Caco-2 (cell line): ENCODE measurements at regions not wholly inside any gene's neighbourhood (a gene's known extent, or its start where the extent isn't known, plus 50 kb on each side); places are given as distances from the start of the nearest gene placed in this dataset.

Experiments used
- BruUV-seq: library from RNA; stranded (reverse); fragments of 400-500 nt; replicated peaks from 2 replicates; lab custom pipeline; 2021; lab: Mats Ljungman, UMichigan
- CTCF ChIA-PET: fragments of 300-600 bp; sonication (Branson Sonifier 250); formaldehyde crosslinking; loops from one replicate; lab custom pipeline; 2022; ENCODE audit warnings: antibody characterized with exemption; lab: Charles Lee
- POLR2A ChIA-PET: fragments of 300-600 bp; sonication (Branson Sonifier 250); formaldehyde crosslinking; loops from one replicate; lab custom pipeline; 2022; ENCODE audit warnings: antibody characterized with exemption; lab: Charles Lee
- DNase-seq, 2 experiments: peaks; one replicate each; pipeline versions ENCODE4 v3.0.0 to v3.0.0-alpha.2; 2020 to 2022
- H3K27me3 ChIP-seq: replicated peaks from 2 replicates; pipeline ENCODE4 v1.6.0; 2011; ENCODE audit warnings: low read length; ENCODE audit not compliant: control insufficient read depth, insufficient read depth
- H3K36me3 ChIP-seq: 2 replicates; pipeline ENCODE4 v1.5.1; 2011; ENCODE audit warnings: low read length; ENCODE audit not compliant: control insufficient read depth, insufficient read depth
- H3K4me1 ChIP-seq: fragments of 250-450 bp; sonication (Bioruptor Pico); 2 replicates; pipeline ENCODE4 v1.5.1; 2020; ENCODE audit warnings: mild to moderate bottlenecking
- H3K4me3 ChIP-seq: 2 replicates; pipeline ENCODE4 v1.5.1; 2011; ENCODE audit warnings: low read depth, mild to moderate bottlenecking, control low read depth, low read length
- H3K9me3 ChIP-seq: fragments of 250-450 bp; sonication (Bioruptor Pico); 2 replicates; pipeline ENCODE4 v1.5.1; 2020; ENCODE audit warnings: mild to moderate bottlenecking, moderate library complexity
- H3K27ac Mint-ChIP-seq: one replicate; pipeline ENCODE4 v1.8.0; 2022; ENCODE audit warnings: mixed read lengths; ENCODE audit not compliant: unreplicated experiment
- H3K27me3 Mint-ChIP-seq: one replicate; pipeline ENCODE4 v1.8.0; 2022; ENCODE audit warnings: mixed read lengths; ENCODE audit not compliant: insufficient read depth, unreplicated experiment
- H3K36me3 Mint-ChIP-seq: one replicate; pipeline ENCODE4 v1.8.0; 2022; ENCODE audit warnings: mild to moderate bottlenecking, mixed read lengths; ENCODE audit not compliant: insufficient read depth, unreplicated experiment
- H3K4me1 Mint-ChIP-seq: one replicate; pipeline ENCODE4 v1.8.0; 2022; ENCODE audit warnings: low read depth, mixed read lengths; ENCODE audit not compliant: unreplicated experiment
- H3K4me3 Mint-ChIP-seq: one replicate; pipeline ENCODE4 v1.8.0; 2022; ENCODE audit warnings: mild to moderate bottlenecking, moderate library complexity, mixed read lengths; ENCODE audit not compliant: unreplicated experiment
- H3K9me3 Mint-ChIP-seq: one replicate; pipeline ENCODE4 v1.8.0; 2022; ENCODE audit warnings: mixed read lengths; ENCODE audit not compliant: unreplicated experiment
- CTCF ChIP-seq, 2 experiments: fragments of 200-600 bp in 1 of 2; IDR thresholded peaks; 1 replicate in 1 of 2; 2 replicates in 1 of 2; pipeline versions ENCODE4 v1.5.1 to v1.8.0; 2011 to 2022; ENCODE audit warnings: antibody characterized with exemption in 1 of 2, control low read depth in 1 of 2, inconsistent platforms in 1 of 2, low read depth in 1 of 2, low read length in 1 of 2, mild to moderate bottlenecking in 1 of 2, moderate library complexity in 1 of 2; ENCODE audit not compliant: insufficient read depth in 1 of 2, severe bottlenecking in 1 of 2, unreplicated experiment in 1 of 2
- intact Hi-C: fragments of 100-400 bp; cut with micrococcal nuclease; formaldehyde crosslinking; loops from one replicate; pipeline ENCODE4 v1.10.0; 2022; ENCODE audit not compliant: unreplicated experiment

- H3K4me1 ChIP-seq, result peaks cover 42% of the 10 kb centered on the region
- H3K36me3 Mint-ChIP-seq, result no peaks in the 10 kb centered on the region
- no peak overlapping the region for H3K27ac Mint-ChIP-seq
- no peak overlapping the region for H3K4me3 ChIP-seq
- no peaks in the 10 kb centered on the region for H3K9me3 Mint-ChIP-seq
- no peaks in the 10 kb centered on the region; the same call in 1 of the 2 replicates for H3K9me3 ChIP-seq
- ChIA-PET POLR2A (no interaction called here), CTCF (no interaction called here)
- H3K36me3 ChIP-seq, result no peaks in the 10 kb centered on the region
- no peaks in the 10 kb centered on the region for H3K27me3 ChIP-seq
- no peak for DNase-seq
- BruUV-seq, result no TSS peak
- no peak overlapping the region for H3K4me3 Mint-ChIP-seq
- peaks cover 30% of the 10 kb centered on the region for H3K4me1 Mint-ChIP-seq
- H3K27me3 Mint-ChIP-seq, result no peaks in the 10 kb centered on the region
- intact Hi-C loops, result no loop called here
- no peak for TF ChIP-seq CTCF (IDR thresholded peaks at IDR 0.05; ENCODE audit: insufficient read depth in 1 of 2, low read depth in 1 of 2, low read length in 1 of 2, severe bottlenecking in 1 of 2, unreplicated experiment in 1 of 2)
These were observed 319.7 kb downstream of the SNX13 start for GRCh38 chr7:17620566-17620965.

GRCh38 chr7:17622451-17622850 is 317.8 kb downstream of the SNX13 start:
- Histone ChIP-seq H3K4me3 (no peak overlapping the region), H3K27me3 (no peaks in the 10 kb centered on the region), H3K9me3 (no peaks in the 10 kb centered on the region; the same call in 1 of the 2 replicates), H3K4me1 (peaks cover 36% of the 10 kb centered on the region), H3K36me3 (no peaks in the 10 kb centered on the region)
- no peak for DNase-seq
- intact Hi-C loops, result no loop called here
- no TSS peak for BruUV-seq
- Mint-ChIP-seq H3K27ac (no peak overlapping the region), H3K9me3 (no peaks in the 10 kb centered on the region), H3K27me3 (no peaks in the 10 kb centered on the region), H3K4me3 (no peak overlapping the region), H3K4me1 (peaks cover 25% of the 10 kb centered on the region), H3K36me3 (no peaks in the 10 kb centered on the region)
- TF ChIP-seq CTCF (IDR thresholded peaks at IDR 0.05; ENCODE audit: insufficient read depth in 1 of 2, low read depth in 1 of 2, low read length in 1 of 2, severe bottlenecking in 1 of 2, unreplicated experiment in 1 of 2), result no peak
- POLR2A ChIA-PET, result no interaction called here
- CTCF ChIA-PET, result no interaction called here

GRCh38 chr7:17623546-17624185 is 316.6 kb downstream of the SNX13 start:
- BruUV-seq, result no TSS peak

More at GRCh38 chr7:17623546-17624185, 316.6 kb downstream of the SNX13 start:
- Histone ChIP-seq H3K27me3 (no peaks in the 10 kb centered on the region), H3K4me3 (no peak overlapping the region), H3K36me3 (no peaks in the 10 kb centered on the region), H3K9me3 (no peaks in the 10 kb centered on the region; the same call in 1 of the 2 replicates), H3K4me1 (peaks cover 26% of the 10 kb centered on the region)
- DNase-seq, result no peak
- Mint-ChIP-seq H3K27ac (no peak overlapping the region), H3K9me3 (no peaks in the 10 kb centered on the region), H3K4me1 (peaks cover 18% of the 10 kb centered on the region), H3K27me3 (no peaks in the 10 kb centered on the region), H3K4me3 (no peak overlapping the region), H3K36me3 (no peaks in the 10 kb centered on the region)
- TF ChIP-seq CTCF (IDR thresholded peaks at IDR 0.05; ENCODE audit: insufficient read depth in 1 of 2, low read depth in 1 of 2, low read length in 1 of 2, severe bottlenecking in 1 of 2, unreplicated experiment in 1 of 2), result no peak
- CTCF ChIA-PET, result no interaction called here
- intact Hi-C loops, result no loop called here
- POLR2A ChIA-PET, result no interaction called here
